ENCODE measurements at regions not wholly inside any gene's neighbourhood (a gene's known extent, or its start where the extent isn't known, plus 50 kb on each side); places are given as distances from the start of the nearest gene placed in this dataset.

DNA sequence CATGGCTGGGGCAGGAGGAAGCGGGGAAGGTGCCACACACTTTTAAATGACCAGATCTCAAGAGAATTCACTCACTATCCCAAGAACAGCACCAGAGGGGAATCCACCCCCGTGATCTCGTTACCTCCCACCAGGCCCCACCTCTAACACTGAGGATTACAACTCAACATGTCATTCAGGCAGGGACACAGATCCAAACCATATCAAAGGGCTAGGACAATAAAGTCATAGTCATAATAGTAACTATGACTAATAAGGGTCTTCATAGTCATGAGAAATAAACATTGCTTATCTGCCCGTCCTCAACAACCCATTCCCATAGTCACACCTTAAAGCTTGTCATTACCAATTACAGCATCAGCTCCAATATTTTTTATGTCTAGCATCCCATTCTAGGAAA is 65.3 kb upstream of the SMC2 start:
- DNase-seq (ENCODE audit: low spot score) = no peak
